ENCODE measurements at regions not wholly inside any gene's neighbourhood (a gene's known extent, or its start where the extent isn't known, plus 50 kb on each side); places are given as distances from the start of the nearest gene placed in this dataset.

GRCh38 chr4:79266136-79266535, 59.7 kb downstream of the NAA11 start:
- H3K4me3 ChIP-seq = no peak overlapping the region
- peaks cover under 1% of the 10 kb centered on the region for H3K9me3 Mint-ChIP-seq
- DNase-seq (ENCODE audit: low spot score) = peak; percentile 29

DNA sequence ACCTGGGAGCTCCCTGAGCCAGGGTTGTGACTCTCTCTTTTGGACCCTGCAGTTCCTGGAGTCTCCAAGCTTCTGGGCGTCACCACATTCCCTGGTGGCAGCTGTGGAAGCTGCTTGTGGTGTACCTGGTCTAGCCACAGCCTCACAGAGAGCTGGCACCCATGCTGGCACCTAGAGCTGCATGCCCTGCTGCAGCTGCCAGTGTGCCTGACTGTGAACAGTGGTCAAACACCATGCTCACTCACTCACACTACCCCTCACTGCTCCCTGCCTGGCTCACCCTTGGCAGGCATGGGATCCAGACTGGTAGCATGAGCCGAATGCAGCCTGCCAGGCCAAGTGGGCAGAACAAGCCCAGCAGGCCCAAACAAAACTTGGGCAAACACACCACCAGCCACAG, 66.6 kb downstream of the NAA11 start:
- H3K27me3 ChIP-seq = no peaks in the 10 kb centered on the region
- H3F3A ChIP-seq (ENCODE audit: low read depth) = no peaks in the 10 kb centered on the region
- DNase-seq (ENCODE audit: low spot score) = no peak
- peaks cover 7% of the 10 kb centered on the region for H3K4me1 Mint-ChIP-seq
- peaks cover 7% of the 10 kb centered on the region for H3K9me3 Mint-ChIP-seq
- H3K4me3 Mint-ChIP-seq = no peak overlapping the region
- no peaks in the 10 kb centered on the region for H3K79me2 ChIP-seq (ENCODE audit: low read depth)
- no peak for TF ChIP-seq EZH2 (IDR thresholded peaks at IDR 0.05)
- TF ChIP-seq, protein P1, sequence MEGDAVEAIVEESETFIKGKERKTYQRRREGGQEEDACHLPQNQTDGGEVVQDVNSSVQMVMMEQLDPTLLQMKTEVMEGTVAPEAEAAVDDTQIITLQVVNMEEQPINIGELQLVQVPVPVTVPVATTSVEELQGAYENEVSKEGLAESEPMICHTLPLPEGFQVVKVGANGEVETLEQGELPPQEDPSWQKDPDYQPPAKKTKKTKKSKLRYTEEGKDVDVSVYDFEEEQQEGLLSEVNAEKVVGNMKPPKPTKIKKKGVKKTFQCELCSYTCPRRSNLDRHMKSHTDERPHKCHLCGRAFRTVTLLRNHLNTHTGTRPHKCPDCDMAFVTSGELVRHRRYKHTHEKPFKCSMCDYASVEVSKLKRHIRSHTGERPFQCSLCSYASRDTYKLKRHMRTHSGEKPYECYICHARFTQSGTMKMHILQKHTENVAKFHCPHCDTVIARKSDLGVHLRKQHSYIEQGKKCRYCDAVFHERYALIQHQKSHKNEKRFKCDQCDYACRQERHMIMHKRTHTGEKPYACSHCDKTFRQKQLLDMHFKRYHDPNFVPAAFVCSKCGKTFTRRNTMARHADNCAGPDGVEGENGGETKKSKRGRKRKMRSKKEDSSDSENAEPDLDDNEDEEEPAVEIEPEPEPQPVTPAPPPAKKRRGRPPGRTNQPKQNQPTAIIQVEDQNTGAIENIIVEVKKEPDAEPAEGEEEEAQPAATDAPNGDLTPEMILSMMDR (IDR thresholded peaks at IDR 0.05) = no peak
- TF ChIP-seq EZH2phosphoT487 (IDR thresholded peaks at IDR 0.05) = no peak
- no peak overlapping the region for H3K9ac ChIP-seq
- no peaks in the 10 kb centered on the region for H4K20me1 ChIP-seq (ENCODE audit: low read depth)
- no peak overlapping the region for H3K27ac Mint-ChIP-seq
- H3K9me3 ChIP-seq (ENCODE audit: low read depth) = no peaks in the 10 kb centered on the region
- peaks cover 3% of the 10 kb centered on the region for H3K36me3 Mint-ChIP-seq
- no peak overlapping the region for H3K4me2 ChIP-seq
- no peaks in the 10 kb centered on the region for H3K4me1 ChIP-seq
- no peak overlapping the region for H3K4me3 ChIP-seq
- peaks cover 3% of the 10 kb centered on the region for H3K27me3 Mint-ChIP-seq (ENCODE audit: insufficient read depth, low read depth)
- no peaks in the 10 kb centered on the region for H3K36me3 ChIP-seq
- H3K27ac ChIP-seq = no peak overlapping the region
- no peak overlapping the region for H2AFZ ChIP-seq (replicated peaks)

More at GRCh38 chr4:79266136-79266535, 59.7 kb downstream of the NAA11 start:
- Histone ChIP-seq H3K4me2 (peak overlapping the region; percentile 11), H2AFZ (replicated peaks) (peak overlapping the region; percentile 91), H3K27ac (no peak overlapping the region), H4K20me1 (ENCODE audit: low read depth) (no peaks in the 10 kb centered on the region), H3K9me3 (ENCODE audit: low read depth) (no peaks in the 10 kb centered on the region), H3K36me3 (no peaks in the 10 kb centered on the region), H3K27me3 (no peaks in the 10 kb centered on the region), H3K4me1 (peaks cover 12% of the 10 kb centered on the region), H3F3A (ENCODE audit: low read depth) (no peaks in the 10 kb centered on the region), H3K79me2 (ENCODE audit: low read depth) (no peaks in the 10 kb centered on the region), H3K9ac (no peak overlapping the region)
- no peaks in the 10 kb centered on the region for H3K36me3 Mint-ChIP-seq
- H3K4me1 Mint-ChIP-seq = no peaks in the 10 kb centered on the region
- H3K4me3 Mint-ChIP-seq = no peak overlapping the region
- TF ChIP-seq EZH2phosphoT487 (IDR thresholded peaks at IDR 0.05) (no peak), EZH2 (IDR thresholded peaks at IDR 0.05) (no peak)
- TF ChIP-seq, protein P1 (IDR thresholded peaks at IDR 0.05) = no peak
- H3K27me3 Mint-ChIP-seq (ENCODE audit: insufficient read depth, low read depth) = no peaks in the 10 kb centered on the region
- no peak overlapping the region for H3K27ac Mint-ChIP-seq

- no peak overlapping the region for H3K4me2 ChIP-seq
- no peaks in the 10 kb centered on the region for H3K36me3 ChIP-seq
- H3K9me3 ChIP-seq (ENCODE audit: low read depth) = no peaks in the 10 kb centered on the region
- no peaks in the 10 kb centered on the region for H3K27me3 ChIP-seq
- no peak overlapping the region for H3K9ac ChIP-seq
- no peaks in the 10 kb centered on the region for H3K4me1 ChIP-seq
- no peak for TF ChIP-seq EZH2 (IDR thresholded peaks at IDR 0.05)
- TF ChIP-seq EZH2phosphoT487 (IDR thresholded peaks at IDR 0.05) = no peak
- TF ChIP-seq, protein P1 (IDR thresholded peaks at IDR 0.05) = no peak
- Mint-ChIP-seq H3K4me1 (peaks cover 7% of the 10 kb centered on the region), H3K27me3 (ENCODE audit: insufficient read depth, low read depth) (peaks cover 3% of the 10 kb centered on the region), H3K9me3 (peaks cover 7% of the 10 kb centered on the region), H3K27ac (no peak overlapping the region), H3K36me3 (peaks cover 3% of the 10 kb centered on the region), H3K4me3 (no peak overlapping the region)
- no peaks in the 10 kb centered on the region for H4K20me1 ChIP-seq (ENCODE audit: low read depth)
- no peaks in the 10 kb centered on the region for H3K79me2 ChIP-seq (ENCODE audit: low read depth)
- no peak overlapping the region for H3K27ac ChIP-seq
- H3F3A ChIP-seq (ENCODE audit: low read depth) = no peaks in the 10 kb centered on the region
- no peak overlapping the region for H3K4me3 ChIP-seq
- DNase-seq (ENCODE audit: low spot score) = no peak
- no peak overlapping the region for H2AFZ ChIP-seq (replicated peaks)
Measured at GRCh38 chr4:79258614-79259176, 67.2 kb downstream of the NAA11 start.

Measured in neural progenitor cell (in vitro differentiated cells).